DND-41 (cell line): ENCODE measurements at regions not wholly inside any gene's neighbourhood (a gene's known extent, or its start where the extent isn't known, plus 50 kb on each side); places are given as distances from the start of the nearest gene placed in this dataset.

Experiments
- ATAC-seq: fragments of 200-7000 bp; cut with Tn5 transposase; 3 replicates; pipeline ENCODE4 v1.9.1; 2021; ENCODE audit warnings: low read depth; ENCODE audit not compliant: insufficient read depth
- DNase-seq: peaks from one replicate; pipeline ENCODE4 v3.0.0-alpha.2; 2020
- H2AFZ ChIP-seq: 2 replicates; pipeline ENCODE4 v1.6.0; 2012; ENCODE audit warnings: low read depth, low read length
- H3K27ac ChIP-seq: 2 replicates; pipeline ENCODE4 v1.5.1; 2012; ENCODE audit warnings: low read length, inconsistent platforms
- H3K27me3 ChIP-seq: fragments of 200-600 bp; sonication (generic); 2 replicates; pipeline ENCODE4 v1.6.0; 2012; ENCODE audit warnings: low read length, mild to moderate bottlenecking, inconsistent platforms; ENCODE audit not compliant: insufficient read depth, poor library complexity
- H3K36me3 ChIP-seq: 2 replicates; pipeline ENCODE4 v1.5.1; 2012; ENCODE audit warnings: low read length, inconsistent platforms; ENCODE audit not compliant: insufficient read depth
- H3K4me1 ChIP-seq: 2 replicates; pipeline ENCODE4 v1.5.1; 2012; ENCODE audit warnings: mild to moderate bottlenecking, low read length; ENCODE audit not compliant: insufficient read depth
- H3K4me2 ChIP-seq: 2 replicates; pipeline ENCODE4 v1.6.0; 2012; ENCODE audit warnings: mild to moderate bottlenecking, moderate library complexity, low read length, inconsistent platforms; ENCODE audit not compliant: insufficient read depth
- H3K4me3 ChIP-seq, 2 experiments: fragments of 200-600 bp in 1 of 2; shearing (Covaris generic) in 1 of 2; 2 replicates each; pipeline ENCODE4 v1.5.1; 2012 to 2016; ENCODE audit warnings: inconsistent platforms in 2 of 2, low read length in 2 of 2, mild to moderate bottlenecking in 2 of 2, low read depth in 1 of 2, moderate library complexity in 1 of 2
- H3K79me2 ChIP-seq: 2 replicates; pipeline ENCODE4 v1.6.0; 2012; ENCODE audit warnings: low read length, inconsistent platforms; ENCODE audit not compliant: insufficient read depth
- H3K9ac ChIP-seq: 2 replicates; pipeline ENCODE4 v1.6.0; 2012; ENCODE audit warnings: low read depth, mild to moderate bottlenecking, inconsistent platforms, low read length, moderate library complexity
- H3K9me3 ChIP-seq: 2 replicates; pipeline ENCODE4 v1.5.1; 2012; ENCODE audit warnings: low read length, moderate library complexity, mild to moderate bottlenecking, inconsistent platforms; ENCODE audit not compliant: insufficient read depth, severe bottlenecking
- H4K20me1 ChIP-seq: 2 replicates; pipeline ENCODE4 v1.6.0; 2012; ENCODE audit warnings: low read length; ENCODE audit not compliant: insufficient read depth
- CTCF ChIP-seq: IDR thresholded peaks from 2 replicates; pipeline ENCODE4 v1.5.1; 2012; ENCODE audit warnings: borderline replicate concordance, low read length, moderate library complexity, mild to moderate bottlenecking; ENCODE audit not compliant: poor library complexity, severe bottlenecking; ENCODE audit errors: extremely low read depth
- EZH2 ChIP-seq: IDR thresholded peaks from 3 replicates; pipeline ENCODE4 v1.6.1; 2012; ENCODE audit warnings: borderline replicate concordance, low read depth, mild to moderate bottlenecking, moderate library complexity, low read length, inconsistent platforms; ENCODE audit not compliant: severe bottlenecking

- no peaks in the 10 kb centered on the region for H3K4me1 ChIP-seq
- no peak overlapping the region for H3K27ac ChIP-seq
- no peak for DNase-seq
- no peak overlapping the region for H3K4me3 ChIP-seq
- TF ChIP-seq EZH2 (no peak), CTCF (no peak)
- no peak overlapping the region for H3K4me2 ChIP-seq
- no peak overlapping the region for H2AFZ ChIP-seq
- no peak overlapping the region for H3K9ac ChIP-seq
- no peaks in the 10 kb centered on the region for H3K36me3 ChIP-seq
- no peaks in the 10 kb centered on the region for H3K9me3 ChIP-seq
- ATAC-seq, result no peak
- H4K20me1 ChIP-seq, result no peaks in the 10 kb centered on the region
- no peaks in the 10 kb centered on the region for H3K27me3 ChIP-seq
- H3K79me2 ChIP-seq, result no peaks in the 10 kb centered on the region
Observed at GRCh38 chr3:24944805-24945520, 450.3 kb upstream of the THRB start.

- TF ChIP-seq EZH2 (no peak), CTCF (no peak)
- H3K4me1 ChIP-seq, result no peaks in the 10 kb centered on the region
- DNase-seq (no peak), ATAC-seq (no peak)
- H3K36me3 ChIP-seq, result no peaks in the 10 kb centered on the region
- no peaks in the 10 kb centered on the region for H3K79me2 ChIP-seq
- H2AFZ ChIP-seq, result no peak overlapping the region
- H3K9me3 ChIP-seq, result no peaks in the 10 kb centered on the region
- H3K4me2 ChIP-seq, result no peak overlapping the region
- H3K4me3 ChIP-seq, result no peak overlapping the region
- no peaks in the 10 kb centered on the region for H3K27me3 ChIP-seq
- H3K27ac ChIP-seq, result no peak overlapping the region
- no peak overlapping the region for H3K9ac ChIP-seq
- no peaks in the 10 kb centered on the region for H4K20me1 ChIP-seq
Observed at GRCh38 chr3:24945563-24945962, 450.9 kb upstream of the THRB start.

GRCh38 chr3:24947103-24947502, 452.5 kb upstream of the THRB start:
- Histone ChIP-seq H3K4me2 (no peak overlapping the region), H3K4me3 (no peak overlapping the region), H3K79me2 (no peaks in the 10 kb centered on the region), H2AFZ (no peak overlapping the region), H3K27ac (no peak overlapping the region), H3K9ac (no peak overlapping the region), H4K20me1 (no peaks in the 10 kb centered on the region), H3K27me3 (no peaks in the 10 kb centered on the region), H3K4me1 (no peaks in the 10 kb centered on the region), H3K36me3 (no peaks in the 10 kb centered on the region), H3K9me3 (no peaks in the 10 kb centered on the region)
- no peak for DNase-seq
- no peak for ATAC-seq
- TF ChIP-seq CTCF, result no peak
- no peak for TF ChIP-seq EZH2

- no peak for TF ChIP-seq EZH2
- no peak for TF ChIP-seq CTCF
- DNase-seq (no peak), ATAC-seq (no peak)
- no peak overlapping the region for H3K4me2 ChIP-seq
- H3K4me1 ChIP-seq, result no peaks in the 10 kb centered on the region
- H3K4me3 ChIP-seq, result no peak overlapping the region
- no peak overlapping the region for H2AFZ ChIP-seq
- H4K20me1 ChIP-seq, result no peaks in the 10 kb centered on the region
- H3K27ac ChIP-seq, result no peak overlapping the region
- H3K79me2 ChIP-seq, result no peaks in the 10 kb centered on the region
- H3K27me3 ChIP-seq, result no peaks in the 10 kb centered on the region
- H3K9me3 ChIP-seq, result no peaks in the 10 kb centered on the region
- H3K36me3 ChIP-seq, result no peaks in the 10 kb centered on the region
- H3K9ac ChIP-seq, result no peak overlapping the region
Observed at GRCh38 chr3:24951180-24951579, 456.5 kb upstream of the THRB start.
